Prostate gland (tissue), 2 donors: ENCODE measurements at regions not wholly inside any gene's neighbourhood (a gene's known extent, or its start where the extent isn't known, plus 50 kb on each side); places are given as distances from the start of the nearest gene placed in this dataset.

Source experiments
- DNase-seq: peaks from one replicate; pipeline ENCODE4 v3.0.0-alpha.2; 2019; ENCODE audit warnings: low spot score
- H3K27ac ChIP-seq, 2 donors: fragments of 200-600 bp; sonication (generic); 2 replicates each; pipeline ENCODE4 v1.5.1; 2017 to 2019
- H3K27me3 ChIP-seq: fragments of 200-600 bp; sonication (generic); replicated peaks from 2 replicates; pipeline ENCODE4 v1.5.1; 2019; ENCODE audit not compliant: insufficient read depth
- H3K36me3 ChIP-seq, 2 donors: fragments of 200-600 bp; sonication (generic); 1 replicate in 1 of 2; 2 replicates in 1 of 2; pipeline versions ENCODE4 v1.5.1 to v1.8.1; 2017 to 2019
- H3K4me1 ChIP-seq: fragments of 200-600 bp; sonication (generic); replicated peaks from 2 replicates; pipeline ENCODE4 v1.5.1; 2019
- H3K4me3 ChIP-seq, 2 donors: fragments of 200-600 bp; sonication (generic); 2 replicates each; pipeline ENCODE4 v1.5.1; 2017 to 2019
- H3K9me3 ChIP-seq: fragments of 200-600 bp; sonication (generic); 2 replicates; pipeline ENCODE4 v1.5.1; 2017
- CTCF ChIP-seq, 4 experiments: fragments of 200-600 bp in 2 of 4; fragments of 450-650 bp in 2 of 4; sonication (generic) in 2 of 4; IDR thresholded peaks; 1 replicate in 3 of 4; 2 replicates in 1 of 4; pipeline ENCODE4 v1.5.1; 2016 to 2019; ENCODE audit warnings: antibody characterized with exemption in 4 of 4, mild to moderate bottlenecking in 2 of 4, moderate library complexity in 2 of 4
- POLR2A ChIP-seq: fragments of 450-650 bp; IDR thresholded peaks from one replicate; pipeline ENCODE4 v1.6.1; 2016; ENCODE audit warnings: antibody characterized with exemption, mild to moderate bottlenecking
- POLR2AphosphoS5 ChIP-seq: sonication (generic); formaldehyde crosslinking; IDR thresholded peaks from one replicate; pipeline ENCODE4 v1.6.1; 2017; ENCODE audit warnings: antibody characterized with exemption
- WGBS: methylation state at CpG from one replicate; pipeline ENCODE4 v1.1.5; 2018; 5-methylcytosine and 5-hydroxymethylcytosine counted together
- intact Hi-C: fragments of 100-400 bp; cut with DNase I; formaldehyde crosslinking; loops from one replicate; pipeline ENCODE4 v1.14.2; 2022

GRCh38 chr2:166661391-166661790 is 167.3 kb upstream of the SCN7A start:
- 69% methylated on average over 2 of the region's 2 CpGs for WGBS
- intact Hi-C loops, result no loop called here
- no peaks in the 10 kb centered on the region for H3K4me1 ChIP-seq
- no peaks in the 10 kb centered on the region for H3K9me3 ChIP-seq
- no peak for DNase-seq
- no peak overlapping the region for H3K4me3 ChIP-seq
- H3K36me3 ChIP-seq, result no peaks in the 10 kb centered on the region
- H3K27ac ChIP-seq, result no peak overlapping the region
- TF ChIP-seq POLR2A (no peak), POLR2AphosphoS5 (no peak), CTCF (IDR thresholded peaks at IDR 0.05) (no peak)
- H3K27me3 ChIP-seq, result no peaks in the 10 kb centered on the region

GRCh38 chr2:166658901-166659300 is 164.9 kb upstream of the SCN7A start:
- TF ChIP-seq CTCF (IDR thresholded peaks at IDR 0.05), result no peak
- TF ChIP-seq POLR2A, result no peak
- no peak for TF ChIP-seq POLR2AphosphoS5

GRCh38 chr2:166653185-166653813 is 159.2 kb upstream of the SCN7A start:
- H3K27me3 ChIP-seq, result no peaks in the 10 kb centered on the region
- no peaks in the 10 kb centered on the region for H3K36me3 ChIP-seq
- no peaks in the 10 kb centered on the region for H3K9me3 ChIP-seq
- DNase-seq, result no peak
- no peak overlapping the region for H3K27ac ChIP-seq
- H3K4me1 ChIP-seq, result no peaks in the 10 kb centered on the region
- 29% methylated on average over 4 of the region's 4 CpGs for whole genome bisulfite sequencing
- H3K4me3 ChIP-seq, result no peak overlapping the region
- TF ChIP-seq CTCF (IDR thresholded peaks at IDR 0.05), result no peak
- TF ChIP-seq POLR2A, result no peak
- no peak for TF ChIP-seq POLR2AphosphoS5
- intact Hi-C loops, result no loop called here

More at GRCh38 chr2:166658901-166659300, 164.9 kb upstream of the SCN7A start:
- intact Hi-C loops, result no loop called here
- Histone ChIP-seq H3K9me3 (no peaks in the 10 kb centered on the region), H3K27ac (no peak overlapping the region), H3K4me1 (no peaks in the 10 kb centered on the region), H3K36me3 (no peaks in the 10 kb centered on the region), H3K4me3 (no peak overlapping the region), H3K27me3 (no peaks in the 10 kb centered on the region)
- 73% methylated on average over 1 of the region's 1 CpG for WGBS
- no peak for DNase-seq

- no peak for DNase-seq
- H3K9me3 ChIP-seq, result no peaks in the 10 kb centered on the region
- H3K27ac ChIP-seq, result no peak overlapping the region
- no peaks in the 10 kb centered on the region for H3K27me3 ChIP-seq
- H3K36me3 ChIP-seq, result no peaks in the 10 kb centered on the region
- H3K4me1 ChIP-seq, result no peaks in the 10 kb centered on the region
- no peak overlapping the region for H3K4me3 ChIP-seq
- intact Hi-C loops, result no loop called here
- TF ChIP-seq CTCF (IDR thresholded peaks at IDR 0.05) (no peak), POLR2AphosphoS5 (no peak), POLR2A (no peak)
These were observed 157.9 kb upstream of the SCN7A start for GRCh38 chr2:166651991-166652390.

- Histone ChIP-seq H3K27ac (no peak overlapping the region), H3K9me3 (no peaks in the 10 kb centered on the region), H3K4me1 (no peaks in the 10 kb centered on the region), H3K36me3 (no peaks in the 10 kb centered on the region), H3K27me3 (no peaks in the 10 kb centered on the region), H3K4me3 (no peak overlapping the region)
- TF ChIP-seq CTCF (IDR thresholded peaks at IDR 0.05) (no peak), POLR2A (no peak), POLR2AphosphoS5 (no peak)
- intact Hi-C loops, result no loop called here
- 31% methylated on average over 4 of the region's 4 CpGs for WGBS
- DNase-seq, result no peak
These were observed 157.1 kb upstream of the SCN7A start for GRCh38 chr2:166651080-166651675.
